NCI-H748 (cell line): ENCODE measurements at regions not wholly inside any gene's neighbourhood (a gene's known extent, or its start where the extent isn't known, plus 50 kb on each side); places are given as distances from the start of the nearest gene placed in this dataset.
A peak's percentile ranks its signal among the peaks of the same experiment; 100 is the strongest.

Experiments used
- DNase-seq: peaks from one replicate; lab custom pipeline; 2025; ENCODE audit not compliant: unreplicated experiment; lab: John Stamatoyannopoulos, UW

DNA sequence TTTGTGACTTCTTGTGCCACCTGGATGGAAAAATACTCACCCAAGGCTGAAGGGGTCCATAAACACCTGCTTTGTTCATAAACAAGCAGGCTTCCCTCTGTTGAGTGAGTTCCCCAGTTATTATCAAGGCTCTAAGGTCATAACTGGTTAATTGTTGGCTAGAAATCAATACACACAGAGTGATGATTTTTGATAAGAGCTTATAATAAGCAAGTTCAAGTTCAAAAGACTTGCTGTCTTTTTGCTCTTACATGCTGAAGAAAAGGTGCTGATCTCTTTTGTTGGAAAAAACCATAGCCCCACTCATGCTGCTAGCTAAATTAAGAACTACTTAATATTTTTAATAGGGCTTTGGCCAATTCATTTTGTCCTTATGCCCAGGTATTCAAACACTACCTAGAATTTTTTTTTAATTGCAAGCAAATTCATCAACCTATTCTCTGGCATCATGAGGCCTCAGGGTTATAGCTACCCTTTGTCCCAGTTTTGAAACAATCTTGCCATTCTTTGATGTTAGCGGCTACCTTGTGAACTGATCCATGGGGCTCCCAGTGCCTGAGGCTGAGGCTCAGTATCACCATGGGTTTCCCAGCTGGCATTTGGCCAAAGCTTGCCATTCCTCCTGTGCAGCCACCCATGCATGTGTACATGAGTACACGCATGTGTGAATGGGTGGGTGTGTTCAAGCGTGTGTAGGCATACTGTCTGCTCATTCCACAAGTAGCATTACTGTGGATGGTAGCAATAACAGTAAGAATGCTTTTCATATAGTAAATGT is 127.6 kb upstream of the LPP start:
- peak; percentile 11 for DNase-seq

DNA sequence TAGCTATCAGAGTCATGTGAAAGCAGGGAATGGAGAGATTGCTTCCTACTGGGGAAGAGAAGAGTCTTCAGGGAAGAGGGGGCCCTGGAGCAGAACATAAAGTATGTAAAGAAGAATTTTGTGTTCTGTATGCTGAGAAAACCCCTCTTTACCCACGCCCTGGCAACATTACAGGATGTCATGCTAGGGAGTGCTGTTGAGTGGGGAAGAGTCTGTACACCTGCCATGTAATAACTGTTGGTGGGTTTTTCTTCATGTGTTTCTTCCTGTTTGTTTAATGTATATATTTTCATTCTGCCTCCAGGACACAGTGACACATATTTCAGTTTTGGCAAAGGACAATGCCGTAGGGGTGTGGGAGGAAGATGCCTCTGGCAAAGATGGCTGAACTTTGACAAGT is 122.8 kb upstream of the LPP start:
- no peak for DNase-seq

DNA sequence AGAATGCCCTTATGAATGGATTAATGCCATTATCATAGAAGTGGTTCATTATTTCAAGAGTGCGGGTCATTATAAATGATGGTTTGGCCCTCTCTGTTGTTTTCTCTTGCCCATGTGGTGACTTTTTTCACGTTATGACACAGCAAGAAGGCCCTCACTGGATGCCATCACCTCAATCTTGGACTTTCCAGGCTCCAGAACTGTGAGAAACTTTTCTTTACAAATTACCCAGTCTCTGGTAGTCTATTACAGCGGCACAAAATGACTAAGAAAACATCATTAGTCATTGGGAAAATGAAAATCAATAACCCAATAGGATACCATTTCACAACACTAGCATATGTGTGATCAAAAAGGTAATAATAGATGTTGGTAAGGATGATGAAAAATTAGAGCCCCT is 119.0 kb upstream of the LPP start:
- DNase-seq, result no peak

- DNase-seq, result peak; percentile 43
These were observed 117.4 kb upstream of the LPP start for GRCh38 chr3:188036375-188037194.

- no peak for DNase-seq
These were observed 116.7 kb upstream of the LPP start for GRCh38 chr3:188037195-188037718.

GRCh38 chr3:188037965-188038581 is 115.9 kb upstream of the LPP start:
- DNase-seq, result no peak

DNA sequence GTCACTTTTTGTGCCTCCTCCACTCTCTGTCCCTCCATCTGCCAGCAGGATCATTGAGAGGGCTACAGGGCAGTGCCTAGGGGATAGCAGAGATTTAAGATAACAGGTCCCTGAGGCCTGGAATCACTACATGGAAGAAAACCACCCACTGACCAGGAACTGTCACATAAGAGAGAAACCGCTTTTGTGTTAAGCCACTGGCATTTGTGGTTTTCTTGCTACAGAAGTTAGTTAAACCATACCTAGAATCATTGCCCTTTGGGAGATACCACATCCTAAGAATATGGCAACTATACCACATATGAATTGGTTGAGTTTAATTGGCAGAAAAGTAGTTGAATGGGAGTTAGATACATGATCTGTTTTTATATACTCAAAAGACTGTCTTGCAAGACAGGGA is 112.8 kb upstream of the LPP start:
- DNase-seq, result no peak

DNA sequence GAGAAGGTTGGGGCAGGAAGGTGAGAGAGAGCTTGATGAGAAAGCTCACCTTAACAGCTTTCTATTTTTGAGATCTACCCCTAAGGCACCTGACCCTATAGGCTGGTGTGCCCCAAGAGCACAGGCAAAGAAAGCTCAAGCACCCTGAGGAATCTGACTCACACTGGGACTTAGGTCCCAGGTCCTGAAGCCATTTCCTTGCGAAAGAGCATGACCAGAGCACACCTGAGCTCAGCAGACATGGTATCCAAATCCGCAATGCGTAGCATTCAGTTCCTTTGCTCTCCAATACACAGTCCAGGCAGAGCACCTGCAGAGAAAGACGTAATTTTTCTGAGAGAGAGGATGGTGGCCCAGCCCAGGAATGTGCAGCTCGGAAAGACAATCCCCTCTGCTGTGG is 112.1 kb upstream of the LPP start:
- DNase-seq, result no peak

DNA sequence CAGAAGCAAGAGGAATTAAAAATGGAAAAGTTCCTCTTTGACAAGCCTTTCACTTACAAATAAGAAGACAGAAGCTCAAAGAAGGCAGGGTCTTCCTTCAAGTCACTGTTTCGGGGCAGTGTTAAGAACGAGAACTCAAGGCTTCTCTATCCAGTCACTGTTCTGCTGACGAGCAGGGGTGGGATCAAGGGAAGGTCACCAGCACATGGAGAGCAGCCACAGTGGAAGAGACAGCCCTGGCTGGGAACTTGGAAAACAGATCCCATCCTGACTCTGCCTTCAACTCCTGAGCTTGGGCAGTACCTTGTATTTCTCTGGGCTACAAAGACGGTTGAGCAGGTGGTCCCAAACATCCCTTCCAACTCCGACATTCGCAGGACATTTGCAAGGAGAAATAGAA is 111.5 kb upstream of the LPP start:
- DNase-seq, result no peak

DNA sequence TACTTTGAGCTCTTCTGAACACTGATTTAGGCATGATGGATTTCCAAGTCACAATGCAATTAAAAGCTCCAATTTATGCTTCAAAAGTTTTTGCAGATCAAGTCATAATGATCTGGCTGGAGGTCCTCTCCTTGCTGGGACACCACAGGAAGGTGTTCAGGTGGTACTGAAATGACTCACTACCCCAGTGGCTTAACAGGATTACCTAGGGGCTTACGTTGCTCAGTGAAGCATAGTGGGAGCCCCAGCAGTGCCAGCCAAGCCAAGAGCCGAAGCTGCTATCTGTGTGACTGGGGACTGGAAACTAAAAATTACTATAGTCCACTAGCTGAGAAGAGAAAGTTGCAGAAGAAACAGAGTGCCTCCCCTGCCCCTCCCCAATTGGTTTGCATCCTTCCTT is 110.1 kb upstream of the LPP start:
- DNase-seq, result no peak

GRCh38 chr3:188046561-188047211 is 107.3 kb upstream of the LPP start:
- DNase-seq, result no peak

- no peak for DNase-seq
These were observed 106.4 kb upstream of the LPP start for GRCh38 chr3:188047536-188047935.

- no peak for DNase-seq
These were observed 104.1 kb upstream of the LPP start for GRCh38 chr3:188049606-188050530.

DNA sequence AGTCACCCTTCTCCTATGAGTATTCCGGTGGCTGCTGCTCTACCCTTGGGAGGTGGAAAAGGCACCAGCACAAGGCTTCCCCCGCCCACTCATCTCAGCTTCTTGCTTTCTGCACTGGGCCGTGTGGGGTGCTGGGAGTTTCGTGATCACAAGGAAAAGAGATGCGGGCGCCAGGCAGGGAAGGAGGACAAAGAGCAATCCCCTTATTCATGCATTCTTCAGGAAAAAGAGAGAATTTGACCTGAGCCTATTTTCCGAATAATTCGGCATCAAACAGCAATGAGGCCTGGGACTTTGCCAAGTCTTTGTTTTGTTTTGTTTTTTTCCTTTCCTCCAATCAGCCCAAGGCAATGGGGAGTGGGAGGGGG is 102.2 kb upstream of the LPP start:
- DNase-seq, result no peak

DNA sequence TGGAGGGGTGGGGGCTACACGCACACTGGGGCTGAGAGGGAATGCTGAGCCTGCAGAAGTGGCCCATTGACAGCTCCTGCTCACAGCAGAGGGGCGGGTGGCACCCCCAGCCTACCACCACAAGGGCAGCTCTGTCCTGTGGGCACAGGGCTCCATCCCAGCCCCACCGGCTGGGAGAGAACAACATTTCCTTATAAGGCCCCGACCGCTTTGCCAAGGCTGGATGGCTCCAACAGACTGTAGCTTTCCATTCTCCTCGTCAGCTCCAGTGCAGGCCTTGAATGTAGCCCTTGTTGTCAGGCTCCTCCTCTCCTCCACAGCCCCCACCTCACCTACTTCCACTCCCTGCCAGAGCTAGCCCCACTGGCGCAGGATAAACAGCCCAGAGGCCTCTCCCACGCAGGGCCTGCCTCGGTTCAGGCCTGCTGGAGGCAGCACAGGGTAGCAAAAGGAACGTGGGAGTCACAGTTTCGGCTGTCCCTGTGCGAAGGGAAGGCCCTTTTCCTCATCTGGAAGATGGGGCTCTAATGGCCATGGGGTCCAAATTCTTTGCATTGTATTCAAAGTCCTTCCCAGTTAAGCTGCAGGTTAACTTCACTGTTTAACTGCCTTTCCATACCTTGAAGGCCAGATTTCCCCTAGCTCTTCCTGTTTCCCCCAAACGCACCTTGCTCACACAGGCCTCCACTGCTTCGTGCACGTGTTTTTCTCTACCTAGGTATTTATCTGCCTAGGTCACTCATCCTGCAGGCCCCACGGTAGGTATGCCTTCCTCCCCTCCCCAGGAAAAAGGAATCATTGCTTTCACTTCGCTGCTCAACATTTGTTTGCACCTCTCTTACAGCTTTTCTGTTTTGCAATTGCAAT is 101.6 kb upstream of the LPP start:
- DNase-seq, result no peak

GRCh38 chr3:188053036-188053340 is 101.0 kb upstream of the LPP start:
- DNase-seq, result no peak

DNA sequence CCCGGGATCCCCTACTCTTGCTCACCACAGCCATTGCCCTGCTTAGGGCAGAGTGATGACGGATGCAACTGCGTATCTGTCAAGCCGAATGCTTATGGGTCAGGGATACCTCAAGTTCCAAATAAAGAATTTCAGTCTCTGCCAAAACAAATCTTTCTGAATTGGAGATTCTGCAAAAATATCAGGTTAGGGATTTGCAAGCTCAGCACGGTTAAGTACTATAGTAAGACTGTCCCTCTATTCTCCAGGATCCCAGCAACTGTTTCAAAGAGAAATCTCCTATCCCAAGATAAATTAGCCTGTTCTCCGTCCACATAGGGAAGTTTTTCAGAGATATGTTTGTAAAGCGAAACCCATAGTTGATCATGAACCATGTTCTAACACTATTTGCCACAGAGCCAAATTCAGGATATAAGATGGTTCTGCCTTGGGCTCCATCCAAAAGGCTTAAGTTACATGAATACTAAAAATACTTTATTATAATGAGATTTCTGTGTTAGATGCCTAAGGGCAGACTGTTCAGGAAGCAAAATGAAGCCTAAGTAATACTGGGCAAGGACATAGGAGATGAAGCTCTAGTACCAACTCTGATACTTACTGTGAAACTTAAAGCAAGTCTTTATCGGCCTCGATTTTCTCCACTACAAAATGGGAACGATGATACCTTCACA is 100.1 kb upstream of the LPP start:
- DNase-seq, result no peak

DNA sequence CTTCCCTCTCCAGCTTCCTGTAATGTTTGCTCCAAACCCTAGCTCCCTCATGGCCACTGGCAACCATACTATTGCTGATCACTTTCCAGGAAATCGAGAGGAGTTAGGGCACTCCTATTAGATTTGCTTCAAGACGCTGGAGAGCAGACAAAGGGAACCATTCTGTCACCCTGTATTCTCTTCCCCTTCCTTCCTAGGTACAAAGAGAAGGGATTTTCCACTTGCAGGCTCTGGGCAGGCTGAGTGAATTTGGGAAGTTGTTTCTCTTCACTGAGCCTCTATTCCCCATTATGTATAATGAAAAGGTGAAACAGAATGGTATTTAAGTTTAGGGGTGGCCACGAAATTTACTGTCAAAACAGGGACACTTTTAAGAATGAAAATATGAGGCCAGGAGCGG is 99.4 kb upstream of the LPP start:
- no peak for DNase-seq

GRCh38 chr3:188055388-188055787 is 98.6 kb upstream of the LPP start:
- DNase-seq, result no peak
